GM12875 (cell line): ENCODE measurements at regions not wholly inside any gene's neighbourhood (a gene's known extent, or its start where the extent isn't known, plus 50 kb on each side); places are given as distances from the start of the nearest gene placed in this dataset.

Source experiments
- H3K4me3 ChIP-seq: one replicate; pipeline ENCODE4 v1.5.1; 2011; ENCODE audit warnings: low read depth, low read length, control low read depth
- TF ChIP-seq, protein P1 (sequence below): IDR thresholded peaks from 2 replicates; pipeline ENCODE4 v1.5.1; 2011; ENCODE audit warnings: low read depth, mild to moderate bottlenecking, control low read depth, inconsistent platforms, low read length, moderate library complexity, borderline replicate concordance; ENCODE audit not compliant: insufficient read depth

GRCh38 chr1:117779364-117779763 is 150.1 kb downstream of the GDAP2 start:
- TF ChIP-seq, protein P1, sequence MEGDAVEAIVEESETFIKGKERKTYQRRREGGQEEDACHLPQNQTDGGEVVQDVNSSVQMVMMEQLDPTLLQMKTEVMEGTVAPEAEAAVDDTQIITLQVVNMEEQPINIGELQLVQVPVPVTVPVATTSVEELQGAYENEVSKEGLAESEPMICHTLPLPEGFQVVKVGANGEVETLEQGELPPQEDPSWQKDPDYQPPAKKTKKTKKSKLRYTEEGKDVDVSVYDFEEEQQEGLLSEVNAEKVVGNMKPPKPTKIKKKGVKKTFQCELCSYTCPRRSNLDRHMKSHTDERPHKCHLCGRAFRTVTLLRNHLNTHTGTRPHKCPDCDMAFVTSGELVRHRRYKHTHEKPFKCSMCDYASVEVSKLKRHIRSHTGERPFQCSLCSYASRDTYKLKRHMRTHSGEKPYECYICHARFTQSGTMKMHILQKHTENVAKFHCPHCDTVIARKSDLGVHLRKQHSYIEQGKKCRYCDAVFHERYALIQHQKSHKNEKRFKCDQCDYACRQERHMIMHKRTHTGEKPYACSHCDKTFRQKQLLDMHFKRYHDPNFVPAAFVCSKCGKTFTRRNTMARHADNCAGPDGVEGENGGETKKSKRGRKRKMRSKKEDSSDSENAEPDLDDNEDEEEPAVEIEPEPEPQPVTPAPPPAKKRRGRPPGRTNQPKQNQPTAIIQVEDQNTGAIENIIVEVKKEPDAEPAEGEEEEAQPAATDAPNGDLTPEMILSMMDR, result no peak
- no peak overlapping the region for H3K4me3 ChIP-seq

- TF ChIP-seq, protein P1, result no peak
- no peak overlapping the region for H3K4me3 ChIP-seq
Measured at GRCh38 chr1:117780687-117781475, 148.5 kb downstream of the GDAP2 start.

DNA sequence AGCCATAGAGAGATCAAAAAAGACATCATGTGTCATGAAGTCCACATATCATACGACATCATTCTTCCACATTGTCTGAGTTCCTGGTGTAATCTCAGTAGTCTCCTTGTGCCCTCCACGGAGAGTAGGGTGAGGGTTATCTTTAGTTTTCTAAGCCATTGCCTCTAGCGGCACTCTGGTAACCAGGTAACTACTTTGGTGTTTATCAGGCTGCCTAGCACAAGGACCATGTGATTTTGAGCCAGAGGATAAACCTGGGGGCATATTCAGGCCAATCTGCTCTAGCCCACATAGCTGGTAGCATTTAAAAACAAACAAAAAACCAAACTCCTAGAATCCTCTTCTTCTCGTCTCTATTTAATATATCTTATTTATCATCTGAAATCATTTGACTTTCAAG is 147.4 kb downstream of the GDAP2 start:
- TF ChIP-seq, protein P1, result no peak
- no peak overlapping the region for H3K4me3 ChIP-seq

- H3K4me3 ChIP-seq, result no peak overlapping the region
- TF ChIP-seq, protein P1, result no peak
Measured at GRCh38 chr1:117783606-117784396, 145.6 kb downstream of the GDAP2 start.

- H3K4me3 ChIP-seq, result no peak overlapping the region
- TF ChIP-seq, protein P1, result no peak
Measured at GRCh38 chr1:117788014-117788413, 141.4 kb downstream of the GDAP2 start.

- TF ChIP-seq, protein P1, result no peak
- no peak overlapping the region for H3K4me3 ChIP-seq
Measured at GRCh38 chr1:117793413-117793812, 136.0 kb downstream of the GDAP2 start.
